ENCODE measurements at regions not wholly inside any gene's neighbourhood (a gene's known extent, or its start where the extent isn't known, plus 50 kb on each side); places are given as distances from the start of the nearest gene placed in this dataset.

DNA sequence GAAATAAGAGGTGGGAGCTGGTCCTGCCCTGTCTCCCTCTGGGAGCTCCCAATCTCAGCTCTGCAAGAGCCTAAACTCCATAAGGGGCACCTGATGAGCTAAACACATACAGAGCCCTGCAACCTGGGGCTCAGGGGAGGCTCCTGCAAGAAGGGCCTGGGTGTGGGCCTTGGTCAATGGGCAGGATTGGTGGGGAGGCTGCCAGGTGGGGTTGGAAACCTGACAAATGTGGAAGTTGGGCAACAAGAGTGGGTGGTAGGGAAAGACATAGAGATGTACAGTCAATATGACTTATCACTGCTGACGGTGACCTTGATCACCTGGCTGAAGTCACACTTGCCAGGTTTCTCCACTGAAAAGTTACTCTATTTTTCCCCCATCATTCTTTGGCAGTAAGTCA is 209.9 kb downstream of the TTC32 start:
- no peaks in the 10 kb centered on the region for H3K36me3 ChIP-seq (replicated peaks in 1 of 2; ENCODE audit: control extremely low read depth in 1 of 2, control insufficient read depth in 1 of 2, extremely low read depth in 1 of 2, insufficient read depth in 2 of 2, low read length in 1 of 2)
- no peak overlapping the region for H3K4me3 ChIP-seq (ENCODE audit: control extremely low read depth in 1 of 5, extremely low read depth in 1 of 5, insufficient read depth in 1 of 5, low read depth in 2 of 5, low read length in 4 of 5)
- no peak for ATAC-seq (ENCODE audit: low read depth)
- no peaks in the 10 kb centered on the region for H4K20me1 ChIP-seq (ENCODE audit: control insufficient read depth, insufficient read depth, low read length, poor library complexity, severe bottlenecking)
- no peak overlapping the region for H3K4me2 ChIP-seq (replicated peaks; ENCODE audit: low read depth, low read length, poor library complexity, severe bottlenecking)
- intact Hi-C loops (cut with micrococcal nuclease), result no loop called here
- no peaks in the 10 kb centered on the region for H3K27me3 ChIP-seq (replicated peaks in 1 of 4; ENCODE audit: control extremely low read depth in 1 of 4, control insufficient read depth in 3 of 4, insufficient read depth in 4 of 4, low read length in 3 of 4)
- no peaks in the 10 kb centered on the region for H3K79me2 ChIP-seq (ENCODE audit: control insufficient read depth, insufficient read depth, low read length)
- Mint-ChIP-seq H3K4me1 (no peaks in the 10 kb centered on the region), H3K27me3 (no peaks in the 10 kb centered on the region), H3K9me3 (ENCODE audit: insufficient read depth) (peaks cover 6% of the 10 kb centered on the region), H3K4me3 (no peak overlapping the region), H3K27ac (no peak overlapping the region)
- TF ChIP-seq, protein P1, sequence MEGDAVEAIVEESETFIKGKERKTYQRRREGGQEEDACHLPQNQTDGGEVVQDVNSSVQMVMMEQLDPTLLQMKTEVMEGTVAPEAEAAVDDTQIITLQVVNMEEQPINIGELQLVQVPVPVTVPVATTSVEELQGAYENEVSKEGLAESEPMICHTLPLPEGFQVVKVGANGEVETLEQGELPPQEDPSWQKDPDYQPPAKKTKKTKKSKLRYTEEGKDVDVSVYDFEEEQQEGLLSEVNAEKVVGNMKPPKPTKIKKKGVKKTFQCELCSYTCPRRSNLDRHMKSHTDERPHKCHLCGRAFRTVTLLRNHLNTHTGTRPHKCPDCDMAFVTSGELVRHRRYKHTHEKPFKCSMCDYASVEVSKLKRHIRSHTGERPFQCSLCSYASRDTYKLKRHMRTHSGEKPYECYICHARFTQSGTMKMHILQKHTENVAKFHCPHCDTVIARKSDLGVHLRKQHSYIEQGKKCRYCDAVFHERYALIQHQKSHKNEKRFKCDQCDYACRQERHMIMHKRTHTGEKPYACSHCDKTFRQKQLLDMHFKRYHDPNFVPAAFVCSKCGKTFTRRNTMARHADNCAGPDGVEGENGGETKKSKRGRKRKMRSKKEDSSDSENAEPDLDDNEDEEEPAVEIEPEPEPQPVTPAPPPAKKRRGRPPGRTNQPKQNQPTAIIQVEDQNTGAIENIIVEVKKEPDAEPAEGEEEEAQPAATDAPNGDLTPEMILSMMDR (IDR thresholded peaks at IDR 0.05), result no peak
- no peak for TF ChIP-seq EZH2 (IDR thresholded peaks at IDR 0.05; ENCODE audit: borderline replicate concordance, insufficient read depth, low read depth, low read length, poor library complexity, severe bottlenecking)
- H3K27ac ChIP-seq (ENCODE audit: low read length in 2 of 2), result no peak overlapping the region
- WGBS (ENCODE audit: insufficient coverage), result 100% methylated on average over 1 of the region's 1 CpG
- H2AFZ ChIP-seq (ENCODE audit: insufficient read depth, low read depth, low read length, poor library complexity, severe bottlenecking), result no peak overlapping the region
- peaks cover 0 to 3% (median 2%) of the 10 kb centered on the region in 3 donors for H3K9me3 ChIP-seq (ENCODE audit: control extremely low read depth in 1 of 3, control insufficient read depth in 2 of 3, insufficient read depth in 1 of 3, low read length in 2 of 3)
- CTCF ChIA-PET, result no interaction called here
- no peak overlapping the region for H3K9ac ChIP-seq (ENCODE audit: low read length)
- no peaks in the 10 kb centered on the region for H3K4me1 ChIP-seq (ENCODE audit: control insufficient read depth in 2 of 2, insufficient read depth in 2 of 2, low read length in 2 of 2)
- no peak for DNase-seq
- POLR2A ChIA-PET, result no interaction called here

DNA sequence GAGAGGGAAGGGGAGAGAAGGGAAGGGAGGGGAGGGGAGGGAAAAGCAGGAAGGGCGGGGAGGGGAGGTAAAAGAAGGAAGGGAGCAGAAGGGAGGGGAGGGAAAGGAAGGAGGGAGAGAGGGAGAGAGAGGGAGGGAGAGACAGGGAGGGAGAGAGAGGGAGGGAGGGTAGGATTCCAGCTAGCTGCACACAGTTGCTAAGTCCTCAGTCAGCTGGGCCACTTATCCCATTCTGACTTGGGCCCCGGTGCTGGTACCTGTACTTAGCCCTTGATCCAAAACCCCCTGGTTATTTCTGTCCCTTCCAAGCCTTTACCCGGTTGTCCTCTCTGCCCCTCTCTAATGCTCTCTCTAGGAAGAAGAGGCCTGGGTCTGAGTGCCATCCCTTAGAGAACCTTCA is 211.4 kb downstream of the TTC32 start:
- H3K27me3 ChIP-seq (replicated peaks in 1 of 4; ENCODE audit: control extremely low read depth in 1 of 4, control insufficient read depth in 3 of 4, insufficient read depth in 4 of 4, low read length in 3 of 4), result no peaks in the 10 kb centered on the region
- peaks cover 0 to 3% (median 0%) of the 10 kb centered on the region in 3 donors for H3K9me3 ChIP-seq (ENCODE audit: control extremely low read depth in 1 of 3, control insufficient read depth in 2 of 3, insufficient read depth in 1 of 3, low read length in 2 of 3)
- DNase-seq (no peak), ATAC-seq (ENCODE audit: low read depth) (no peak)
- no peak overlapping the region for H3K4me2 ChIP-seq (replicated peaks; ENCODE audit: low read depth, low read length, poor library complexity, severe bottlenecking)
- H3K4me1 Mint-ChIP-seq, result no peaks in the 10 kb centered on the region
- intact Hi-C loops (cut with micrococcal nuclease), result no loop called here
- H3K27me3 Mint-ChIP-seq, result no peaks in the 10 kb centered on the region
- H3K9ac ChIP-seq (ENCODE audit: low read length), result no peak overlapping the region
- no peaks in the 10 kb centered on the region for H4K20me1 ChIP-seq (ENCODE audit: control insufficient read depth, insufficient read depth, low read length, poor library complexity, severe bottlenecking)
- H3K4me3 Mint-ChIP-seq, result no peak overlapping the region
- no peaks in the 10 kb centered on the region for H3K9me3 Mint-ChIP-seq (ENCODE audit: insufficient read depth)
- H2AFZ ChIP-seq (ENCODE audit: insufficient read depth, low read depth, low read length, poor library complexity, severe bottlenecking), result no peak overlapping the region
- TF ChIP-seq, protein P1 (IDR thresholded peaks at IDR 0.05), result no peak
- TF ChIP-seq EZH2 (IDR thresholded peaks at IDR 0.05; ENCODE audit: borderline replicate concordance, insufficient read depth, low read depth, low read length, poor library complexity, severe bottlenecking), result no peak
- ChIA-PET POLR2A (no interaction called here), CTCF (no interaction called here)
- no peak overlapping the region for H3K27ac ChIP-seq (ENCODE audit: low read length in 2 of 2)
- H3K27ac Mint-ChIP-seq, result no peak overlapping the region
- H3K36me3 ChIP-seq (replicated peaks in 1 of 2; ENCODE audit: control extremely low read depth in 1 of 2, control insufficient read depth in 1 of 2, extremely low read depth in 1 of 2, insufficient read depth in 2 of 2, low read length in 1 of 2), result no peaks in the 10 kb centered on the region
- H3K79me2 ChIP-seq (ENCODE audit: control insufficient read depth, insufficient read depth, low read length), result no peaks in the 10 kb centered on the region
- H3K4me1 ChIP-seq (ENCODE audit: control insufficient read depth in 2 of 2, insufficient read depth in 2 of 2, low read length in 2 of 2), result no peaks in the 10 kb centered on the region
- WGBS (ENCODE audit: insufficient coverage), result 71% methylated on average over 2 of the region's 3 CpGs
- H3K4me3 ChIP-seq (ENCODE audit: control extremely low read depth in 1 of 5, extremely low read depth in 1 of 5, insufficient read depth in 1 of 5, low read depth in 2 of 5, low read length in 4 of 5), result no peak overlapping the region

Data from B cell (primary cell).